ENCODE measurements at regions not wholly inside any gene's neighbourhood (a gene's known extent, or its start where the extent isn't known, plus 50 kb on each side); places are given as distances from the start of the nearest gene placed in this dataset.

DNA sequence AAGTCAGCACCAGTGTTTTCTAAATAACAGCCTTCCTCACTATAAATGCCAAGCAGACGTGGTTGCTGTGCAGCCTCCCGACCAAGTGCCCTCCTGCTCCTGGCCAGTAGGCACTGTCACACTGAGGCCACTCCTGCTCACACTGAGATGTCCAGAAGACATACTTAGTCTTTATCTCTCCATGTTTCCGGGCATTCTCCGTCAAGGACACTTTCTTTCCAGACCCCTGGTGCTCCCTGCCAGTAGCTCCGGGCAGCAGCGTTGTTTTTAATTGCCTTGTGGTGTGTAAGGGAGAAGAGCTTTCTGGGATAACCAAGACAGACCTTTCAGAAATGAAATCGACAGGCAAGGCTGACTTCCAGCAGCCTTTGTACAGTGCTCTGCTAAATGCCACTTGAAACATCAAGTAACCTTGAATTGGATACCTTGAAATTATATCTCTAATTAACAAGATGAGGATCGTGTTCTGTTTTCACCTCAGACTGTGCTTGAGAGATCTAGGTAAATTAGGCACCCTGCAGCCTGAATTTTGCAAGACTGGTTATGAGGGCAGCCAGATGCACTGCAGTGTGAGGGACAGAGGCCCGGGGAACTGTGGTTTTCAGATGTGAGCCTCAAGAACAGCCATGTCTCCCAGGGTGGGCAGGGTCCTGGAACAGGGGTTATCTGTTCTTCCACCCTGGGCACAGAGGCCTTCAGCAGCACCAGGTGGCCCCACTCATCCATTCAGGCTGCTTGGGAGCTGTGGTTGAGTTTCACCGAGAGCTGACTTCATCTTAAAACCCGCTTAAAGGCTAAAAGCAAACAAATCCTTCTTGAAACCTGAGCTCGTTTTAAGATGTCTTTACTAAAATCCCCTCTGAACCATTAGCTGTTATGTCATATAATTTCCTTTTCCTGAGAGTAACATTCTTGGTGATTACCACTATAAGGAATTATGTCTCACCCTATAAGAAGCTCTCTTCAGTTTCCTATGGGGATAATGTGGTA is 105.5 kb upstream of the IL12A start:
- no peak for TF ChIP-seq CREB1 (CRISPR knock-in tag; IDR thresholded peaks at IDR 0.05; ENCODE audit: low read depth)
- no peak for TF ChIP-seq POLR2AphosphoS5 (IDR thresholded peaks at IDR 0.05; ENCODE audit: low read depth)
- TF ChIP-seq, protein P1, sequence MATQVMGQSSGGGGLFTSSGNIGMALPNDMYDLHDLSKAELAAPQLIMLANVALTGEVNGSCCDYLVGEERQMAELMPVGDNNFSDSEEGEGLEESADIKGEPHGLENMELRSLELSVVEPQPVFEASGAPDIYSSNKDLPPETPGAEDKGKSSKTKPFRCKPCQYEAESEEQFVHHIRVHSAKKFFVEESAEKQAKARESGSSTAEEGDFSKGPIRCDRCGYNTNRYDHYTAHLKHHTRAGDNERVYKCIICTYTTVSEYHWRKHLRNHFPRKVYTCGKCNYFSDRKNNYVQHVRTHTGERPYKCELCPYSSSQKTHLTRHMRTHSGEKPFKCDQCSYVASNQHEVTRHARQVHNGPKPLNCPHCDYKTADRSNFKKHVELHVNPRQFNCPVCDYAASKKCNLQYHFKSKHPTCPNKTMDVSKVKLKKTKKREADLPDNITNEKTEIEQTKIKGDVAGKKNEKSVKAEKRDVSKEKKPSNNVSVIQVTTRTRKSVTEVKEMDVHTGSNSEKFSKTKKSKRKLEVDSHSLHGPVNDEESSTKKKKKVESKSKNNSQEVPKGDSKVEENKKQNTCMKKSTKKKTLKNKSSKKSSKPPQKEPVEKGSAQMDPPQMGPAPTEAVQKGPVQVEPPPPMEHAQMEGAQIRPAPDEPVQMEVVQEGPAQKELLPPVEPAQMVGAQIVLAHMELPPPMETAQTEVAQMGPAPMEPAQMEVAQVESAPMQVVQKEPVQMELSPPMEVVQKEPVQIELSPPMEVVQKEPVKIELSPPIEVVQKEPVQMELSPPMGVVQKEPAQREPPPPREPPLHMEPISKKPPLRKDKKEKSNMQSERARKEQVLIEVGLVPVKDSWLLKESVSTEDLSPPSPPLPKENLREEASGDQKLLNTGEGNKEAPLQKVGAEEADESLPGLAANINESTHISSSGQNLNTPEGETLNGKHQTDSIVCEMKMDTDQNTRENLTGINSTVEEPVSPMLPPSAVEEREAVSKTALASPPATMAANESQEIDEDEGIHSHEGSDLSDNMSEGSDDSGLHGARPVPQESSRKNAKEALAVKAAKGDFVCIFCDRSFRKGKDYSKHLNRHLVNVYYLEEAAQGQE (IDR thresholded peaks at IDR 0.05; ENCODE audit: unreplicated experiment), result no peak
- TF ChIP-seq, protein P2, sequence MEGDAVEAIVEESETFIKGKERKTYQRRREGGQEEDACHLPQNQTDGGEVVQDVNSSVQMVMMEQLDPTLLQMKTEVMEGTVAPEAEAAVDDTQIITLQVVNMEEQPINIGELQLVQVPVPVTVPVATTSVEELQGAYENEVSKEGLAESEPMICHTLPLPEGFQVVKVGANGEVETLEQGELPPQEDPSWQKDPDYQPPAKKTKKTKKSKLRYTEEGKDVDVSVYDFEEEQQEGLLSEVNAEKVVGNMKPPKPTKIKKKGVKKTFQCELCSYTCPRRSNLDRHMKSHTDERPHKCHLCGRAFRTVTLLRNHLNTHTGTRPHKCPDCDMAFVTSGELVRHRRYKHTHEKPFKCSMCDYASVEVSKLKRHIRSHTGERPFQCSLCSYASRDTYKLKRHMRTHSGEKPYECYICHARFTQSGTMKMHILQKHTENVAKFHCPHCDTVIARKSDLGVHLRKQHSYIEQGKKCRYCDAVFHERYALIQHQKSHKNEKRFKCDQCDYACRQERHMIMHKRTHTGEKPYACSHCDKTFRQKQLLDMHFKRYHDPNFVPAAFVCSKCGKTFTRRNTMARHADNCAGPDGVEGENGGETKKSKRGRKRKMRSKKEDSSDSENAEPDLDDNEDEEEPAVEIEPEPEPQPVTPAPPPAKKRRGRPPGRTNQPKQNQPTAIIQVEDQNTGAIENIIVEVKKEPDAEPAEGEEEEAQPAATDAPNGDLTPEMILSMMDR (conservative IDR thresholded peaks at IDR 0.05; ENCODE audit: low read depth in 2 of 2), result no peak
